ENCODE measurements at regions not wholly inside any gene's neighbourhood (a gene's known extent, or its start where the extent isn't known, plus 50 kb on each side); places are given as distances from the start of the nearest gene placed in this dataset.

- no peak for DNase-seq
Observed at GRCh38 chr11:100536979-100537378, 150.1 kb upstream of the ARHGAP42 start.

- no peak for DNase-seq
Observed at GRCh38 chr11:100543386-100543785, 143.7 kb upstream of the ARHGAP42 start.

- DNase-seq = no peak
Observed at GRCh38 chr11:100545556-100545955, 141.5 kb upstream of the ARHGAP42 start.

GRCh38 chr11:100545970-100546369 lies 141.1 kb upstream of the ARHGAP42 start:
- no peak for DNase-seq

GRCh38 chr11:100546714-100547113 lies 140.4 kb upstream of the ARHGAP42 start:
- DNase-seq = no peak

- no peak for DNase-seq
Observed at GRCh38 chr11:100550298-100550697, 136.8 kb upstream of the ARHGAP42 start.

GRCh38 chr11:100550912-100551632 lies 136.0 kb upstream of the ARHGAP42 start:
- DNase-seq = no peak

- DNase-seq = no peak
Observed at GRCh38 chr11:100555931-100556330, 131.2 kb upstream of the ARHGAP42 start.

- no peak for DNase-seq
Observed at GRCh38 chr11:100556781-100557180, 130.3 kb upstream of the ARHGAP42 start.

GRCh38 chr11:100557830-100558611 lies 129.1 kb upstream of the ARHGAP42 start:
- DNase-seq = no peak

- no peak for DNase-seq
Observed at GRCh38 chr11:100560606-100561005, 126.5 kb upstream of the ARHGAP42 start.

GRCh38 chr11:100561323-100561722 lies 125.8 kb upstream of the ARHGAP42 start:
- no peak for DNase-seq

- DNase-seq = peak; percentile 14
Observed at GRCh38 chr11:100562128-100562527, 125.0 kb upstream of the ARHGAP42 start.

- DNase-seq = no peak
Observed at GRCh38 chr11:100563541-100564280, 123.4 kb upstream of the ARHGAP42 start.

GRCh38 chr11:100573911-100574513 lies 113.1 kb upstream of the ARHGAP42 start:
- no peak for DNase-seq

GRCh38 chr11:100574894-100575769 lies 112.0 kb upstream of the ARHGAP42 start:
- no peak for DNase-seq

- no peak for DNase-seq
Observed at GRCh38 chr11:100575860-100576717, 111.0 kb upstream of the ARHGAP42 start.

- no peak for DNase-seq
Observed at GRCh38 chr11:100576718-100577021, 110.4 kb upstream of the ARHGAP42 start.

- peak; percentile 7 for DNase-seq
Observed at GRCh38 chr11:100578831-100579311, 108.2 kb upstream of the ARHGAP42 start.

GRCh38 chr11:100581318-100581717 lies 105.8 kb upstream of the ARHGAP42 start:
- no peak for DNase-seq
